ENCODE measurements at regions not wholly inside any gene's neighbourhood (a gene's known extent, or its start where the extent isn't known, plus 50 kb on each side); places are given as distances from the start of the nearest gene placed in this dataset.

- H3K4me3 ChIP-seq (ENCODE audit: low read depth, low read length): no peak overlapping the region
- no peak for DNase-seq (ENCODE audit: low read depth)
- TF ChIP-seq MYC (IDR thresholded peaks at IDR 0.05; ENCODE audit: low read depth, low read length) (no peak), POLR2A (IDR thresholded peaks at IDR 0.05; ENCODE audit: extremely low read depth, insufficient read length) (no peak), CTCF (IDR thresholded peaks at IDR 0.05; ENCODE audit: low read depth, low read length) (no peak), MAX (IDR thresholded peaks at IDR 0.05; ENCODE audit: low read depth, low read length) (no peak)
Measured at GRCh38 chr2:8307606-8308180, 374.2 kb upstream of the ID2 start.

GRCh38 chr2:8309131-8309530 lies 372.7 kb upstream of the ID2 start:
- peak; percentile 84 for DNase-seq (ENCODE audit: low read depth)
- no peak overlapping the region for H3K4me3 ChIP-seq (ENCODE audit: low read depth, low read length)
- TF ChIP-seq MAX (IDR thresholded peaks at IDR 0.05; ENCODE audit: low read depth, low read length): no peak; the same call in 1 of the 2 replicates

GRCh38 chr2:8310557-8311455 lies 371.1 kb upstream of the ID2 start:
- DNase-seq (ENCODE audit: low read depth): peak; percentile 88
- no peak for TF ChIP-seq MAX (IDR thresholded peaks at IDR 0.05; ENCODE audit: low read depth, low read length)
- no peak for TF ChIP-seq MYC (IDR thresholded peaks at IDR 0.05; ENCODE audit: low read depth, low read length)
- TF ChIP-seq POLR2A (IDR thresholded peaks at IDR 0.05; ENCODE audit: extremely low read depth, insufficient read length): no peak
- no peak for TF ChIP-seq CTCF (IDR thresholded peaks at IDR 0.05; ENCODE audit: low read depth, low read length)
- H3K4me3 ChIP-seq (ENCODE audit: low read depth, low read length): no peak overlapping the region

- no peak overlapping the region for H3K4me3 ChIP-seq (ENCODE audit: low read depth, low read length)
- TF ChIP-seq CTCF (IDR thresholded peaks at IDR 0.05; ENCODE audit: low read depth, low read length) (no peak), POLR2A (IDR thresholded peaks at IDR 0.05; ENCODE audit: extremely low read depth, insufficient read length) (no peak), MYC (IDR thresholded peaks at IDR 0.05; ENCODE audit: low read depth, low read length) (no peak), MAX (IDR thresholded peaks at IDR 0.05; ENCODE audit: low read depth, low read length) (no peak)
- DNase-seq (ENCODE audit: low read depth): no peak
Measured at GRCh38 chr2:8312221-8312620, 369.6 kb upstream of the ID2 start.

GRCh38 chr2:8312861-8313830 lies 368.7 kb upstream of the ID2 start:
- H3K4me3 ChIP-seq (ENCODE audit: low read depth, low read length): no peak overlapping the region
- peak; percentile 91 for DNase-seq (ENCODE audit: low read depth)
- peak; percentile 60 for TF ChIP-seq MYC (IDR thresholded peaks at IDR 0.05; ENCODE audit: low read depth, low read length)
- TF ChIP-seq POLR2A (IDR thresholded peaks at IDR 0.05; ENCODE audit: extremely low read depth, insufficient read length): no peak
- TF ChIP-seq MAX (IDR thresholded peaks at IDR 0.05; ENCODE audit: low read depth, low read length): 0 out of 2 replicates have a peak, but pooled peaks have one; percentile 28

- TF ChIP-seq POLR2A (IDR thresholded peaks at IDR 0.05; ENCODE audit: extremely low read depth, insufficient read length) (no peak), CTCF (IDR thresholded peaks at IDR 0.05; ENCODE audit: low read depth, low read length) (no peak), MYC (IDR thresholded peaks at IDR 0.05; ENCODE audit: low read depth, low read length) (no peak), MAX (IDR thresholded peaks at IDR 0.05; ENCODE audit: low read depth, low read length) (no peak)
- peak; percentile 89 for DNase-seq (ENCODE audit: low read depth)
Measured at GRCh38 chr2:8314063-8314462, 367.8 kb upstream of the ID2 start.

More at GRCh38 chr2:8314063-8314462, 367.8 kb upstream of the ID2 start:
- H3K4me3 ChIP-seq (ENCODE audit: low read depth, low read length): no peak overlapping the region

Measured in NB4 (cell line).